HL-60 (cell line): ENCODE measurements at regions not wholly inside any gene's neighbourhood (a gene's known extent, or its start where the extent isn't known, plus 50 kb on each side); places are given as distances from the start of the nearest gene placed in this dataset.

Experiments
- DNase-seq, 2 experiments: peaks; one replicate each; pipeline ENCODE4 v3.0.0-alpha.2; 2010 to 2020; ENCODE audit warnings: low read depth in 1 of 2, low spot score in 1 of 2
- H3K27ac ChIP-seq: fragments of 250-450 bp; sonication (Bioruptor Pico); replicated peaks from 2 replicates; pipeline ENCODE4 v1.5.1; 2020; ENCODE audit warnings: mild to moderate bottlenecking, moderate library complexity
- H3K27me3 ChIP-seq: fragments of 250-450 bp; sonication (Bioruptor Pico); 2 replicates; pipeline ENCODE4 v1.5.1; 2021; ENCODE audit warnings: mild to moderate bottlenecking, moderate library complexity; ENCODE audit not compliant: insufficient read depth, poor library complexity, severe bottlenecking
- H3K4me3 ChIP-seq: replicated peaks from 2 replicates; pipeline ENCODE4 v1.5.1; 2011; ENCODE audit warnings: mild to moderate bottlenecking, control low read depth, low read length; ENCODE audit not compliant: insufficient read depth
- GABPA ChIP-seq: IDR thresholded peaks from 2 replicates; pipeline ENCODE4 v1.6.1; 2012; ENCODE audit warnings: low read depth
- POLR2AphosphoS5 ChIP-seq: IDR thresholded peaks from 2 replicates; pipeline ENCODE4 v1.6.1; 2012; ENCODE audit warnings: low read depth
- SPI1 ChIP-seq: IDR thresholded peaks from 2 replicates; pipeline ENCODE4 v1.6.1; 2012; ENCODE audit warnings: low read depth, mild to moderate bottlenecking, borderline replicate concordance
- TF ChIP-seq, protein P1 (sequence below): IDR thresholded peaks from 2 replicates; pipeline ENCODE4 v1.6.1; 2012; ENCODE audit warnings: low read depth; ENCODE audit not compliant: insufficient replicate concordance
- TF ChIP-seq, protein P2 (sequence below): IDR thresholded peaks from one replicate; pipeline ENCODE4 v1.5.1; 2011; ENCODE audit warnings: low read length, control low read depth, inconsistent platforms; ENCODE audit not compliant: insufficient read depth

DNA sequence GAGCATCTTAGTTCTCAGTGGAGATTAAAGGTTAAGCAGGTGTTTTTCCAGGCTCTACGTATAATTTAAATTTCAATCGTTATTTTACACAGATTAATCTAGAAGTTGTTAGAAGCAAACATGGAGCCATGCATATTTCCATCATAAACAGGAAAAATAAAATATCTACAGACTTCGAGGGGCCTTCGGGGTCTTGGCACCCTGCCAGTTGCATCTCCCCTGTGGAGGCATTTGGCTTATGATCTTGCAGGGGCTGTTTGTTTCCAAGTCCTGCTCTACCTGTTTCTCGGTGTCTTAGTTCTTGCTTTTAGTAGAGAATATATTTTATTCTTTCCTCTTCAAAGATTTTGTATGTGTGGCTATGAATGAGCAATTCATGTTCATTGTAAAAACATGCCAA lies 67.2 kb upstream of the FAM136A start:
- Histone ChIP-seq H3K27me3 (no peaks in the 10 kb centered on the region), H3K27ac (no peak overlapping the region), H3K4me3 (no peak overlapping the region)
- TF ChIP-seq GABPA, result no peak
- TF ChIP-seq, protein P1, sequence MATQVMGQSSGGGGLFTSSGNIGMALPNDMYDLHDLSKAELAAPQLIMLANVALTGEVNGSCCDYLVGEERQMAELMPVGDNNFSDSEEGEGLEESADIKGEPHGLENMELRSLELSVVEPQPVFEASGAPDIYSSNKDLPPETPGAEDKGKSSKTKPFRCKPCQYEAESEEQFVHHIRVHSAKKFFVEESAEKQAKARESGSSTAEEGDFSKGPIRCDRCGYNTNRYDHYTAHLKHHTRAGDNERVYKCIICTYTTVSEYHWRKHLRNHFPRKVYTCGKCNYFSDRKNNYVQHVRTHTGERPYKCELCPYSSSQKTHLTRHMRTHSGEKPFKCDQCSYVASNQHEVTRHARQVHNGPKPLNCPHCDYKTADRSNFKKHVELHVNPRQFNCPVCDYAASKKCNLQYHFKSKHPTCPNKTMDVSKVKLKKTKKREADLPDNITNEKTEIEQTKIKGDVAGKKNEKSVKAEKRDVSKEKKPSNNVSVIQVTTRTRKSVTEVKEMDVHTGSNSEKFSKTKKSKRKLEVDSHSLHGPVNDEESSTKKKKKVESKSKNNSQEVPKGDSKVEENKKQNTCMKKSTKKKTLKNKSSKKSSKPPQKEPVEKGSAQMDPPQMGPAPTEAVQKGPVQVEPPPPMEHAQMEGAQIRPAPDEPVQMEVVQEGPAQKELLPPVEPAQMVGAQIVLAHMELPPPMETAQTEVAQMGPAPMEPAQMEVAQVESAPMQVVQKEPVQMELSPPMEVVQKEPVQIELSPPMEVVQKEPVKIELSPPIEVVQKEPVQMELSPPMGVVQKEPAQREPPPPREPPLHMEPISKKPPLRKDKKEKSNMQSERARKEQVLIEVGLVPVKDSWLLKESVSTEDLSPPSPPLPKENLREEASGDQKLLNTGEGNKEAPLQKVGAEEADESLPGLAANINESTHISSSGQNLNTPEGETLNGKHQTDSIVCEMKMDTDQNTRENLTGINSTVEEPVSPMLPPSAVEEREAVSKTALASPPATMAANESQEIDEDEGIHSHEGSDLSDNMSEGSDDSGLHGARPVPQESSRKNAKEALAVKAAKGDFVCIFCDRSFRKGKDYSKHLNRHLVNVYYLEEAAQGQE, result no peak
- TF ChIP-seq, protein P2, sequence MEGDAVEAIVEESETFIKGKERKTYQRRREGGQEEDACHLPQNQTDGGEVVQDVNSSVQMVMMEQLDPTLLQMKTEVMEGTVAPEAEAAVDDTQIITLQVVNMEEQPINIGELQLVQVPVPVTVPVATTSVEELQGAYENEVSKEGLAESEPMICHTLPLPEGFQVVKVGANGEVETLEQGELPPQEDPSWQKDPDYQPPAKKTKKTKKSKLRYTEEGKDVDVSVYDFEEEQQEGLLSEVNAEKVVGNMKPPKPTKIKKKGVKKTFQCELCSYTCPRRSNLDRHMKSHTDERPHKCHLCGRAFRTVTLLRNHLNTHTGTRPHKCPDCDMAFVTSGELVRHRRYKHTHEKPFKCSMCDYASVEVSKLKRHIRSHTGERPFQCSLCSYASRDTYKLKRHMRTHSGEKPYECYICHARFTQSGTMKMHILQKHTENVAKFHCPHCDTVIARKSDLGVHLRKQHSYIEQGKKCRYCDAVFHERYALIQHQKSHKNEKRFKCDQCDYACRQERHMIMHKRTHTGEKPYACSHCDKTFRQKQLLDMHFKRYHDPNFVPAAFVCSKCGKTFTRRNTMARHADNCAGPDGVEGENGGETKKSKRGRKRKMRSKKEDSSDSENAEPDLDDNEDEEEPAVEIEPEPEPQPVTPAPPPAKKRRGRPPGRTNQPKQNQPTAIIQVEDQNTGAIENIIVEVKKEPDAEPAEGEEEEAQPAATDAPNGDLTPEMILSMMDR, result no peak
- no peak for TF ChIP-seq SPI1
- TF ChIP-seq POLR2AphosphoS5, result no peak
- DNase-seq, result no peak

DNA sequence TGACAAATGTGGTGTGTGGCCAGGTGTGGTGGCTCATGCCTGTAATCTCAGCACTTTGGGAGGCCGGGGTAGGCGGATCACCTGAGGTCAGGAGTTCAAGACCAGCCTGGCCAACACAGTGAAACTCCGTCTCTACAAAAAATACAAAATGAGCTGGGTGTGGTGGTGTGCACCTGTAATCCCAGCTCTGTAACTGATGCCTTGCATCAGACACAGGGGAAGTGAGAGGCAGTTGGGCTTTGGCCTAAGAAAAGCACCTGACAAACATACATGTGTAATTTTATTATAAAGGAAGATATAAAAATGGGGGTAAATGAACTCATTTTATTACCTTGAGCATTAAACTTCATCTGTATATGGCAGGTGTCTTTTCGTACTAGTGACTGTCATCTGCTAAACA lies 66.7 kb upstream of the FAM136A start:
- Histone ChIP-seq H3K27me3 (no peaks in the 10 kb centered on the region), H3K4me3 (no peak overlapping the region), H3K27ac (no peak overlapping the region)
- no peak for DNase-seq
- TF ChIP-seq GABPA (no peak), POLR2AphosphoS5 (no peak), SPI1 (no peak)
- TF ChIP-seq, protein P2, result no peak
- TF ChIP-seq, protein P1, result no peak

DNA sequence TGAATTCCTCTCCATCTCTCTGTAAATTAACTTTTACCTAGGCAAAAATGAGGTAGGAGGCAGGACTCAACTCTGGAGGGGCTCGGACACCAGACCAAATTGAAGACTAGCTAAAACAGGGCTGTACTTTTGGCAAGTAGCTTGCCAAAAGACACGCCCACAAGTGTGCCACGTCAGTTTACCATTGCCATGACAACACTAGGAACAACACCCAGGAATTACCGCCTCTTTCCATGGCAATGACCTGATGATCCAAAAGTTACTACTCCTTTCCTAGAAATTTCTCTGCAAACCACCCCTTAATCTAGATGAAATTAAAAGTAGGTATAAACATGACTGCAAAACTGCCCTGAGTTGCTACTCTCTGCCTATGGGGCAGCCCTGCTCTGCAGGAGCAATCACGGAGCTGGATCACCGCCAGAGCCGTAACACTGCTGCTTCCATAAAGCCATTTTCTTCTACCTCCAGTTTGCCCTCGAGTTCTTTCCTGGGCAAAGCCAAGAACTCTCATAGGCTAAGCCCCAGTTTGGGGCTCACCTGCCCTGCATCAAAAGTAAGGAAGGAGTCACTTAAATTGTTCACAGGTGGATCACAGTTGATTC lies 66.0 kb upstream of the FAM136A start:
- H3K27ac ChIP-seq, result no peak overlapping the region
- H3K4me3 ChIP-seq, result no peak overlapping the region
- TF ChIP-seq, protein P1, result no peak
- TF ChIP-seq GABPA (no peak), POLR2AphosphoS5 (no peak), SPI1 (no peak)
- TF ChIP-seq, protein P2, result no peak
- H3K27me3 ChIP-seq, result no peaks in the 10 kb centered on the region
- no peak for DNase-seq
